T-cell (primary cell): ENCODE measurements at regions not wholly inside any gene's neighbourhood (a gene's known extent, or its start where the extent isn't known, plus 50 kb on each side); places are given as distances from the start of the nearest gene placed in this dataset.

Source experiments
- ATAC-seq, 4 experiments: fragments of 200-7000 bp in 3 of 4; fragments of 150-1000 bp in 1 of 4; cut with Tn5 transposase; replicated peaks in 1 of 4; 1 replicate in 3 of 4; 2 replicates in 1 of 4; pipeline ENCODE4 v1.10.0; 2021; ENCODE audit warnings: moderate library complexity in 3 of 4, mild to moderate bottlenecking in 2 of 4, moderate number of reproducible peaks in 1 of 4
- CTCF ChIA-PET, 2 donors: fragments of 300-600 bp; sonication (Branson Sonifier 250); formaldehyde crosslinking; loops; one replicate each; lab custom pipeline; 2022; ENCODE audit warnings: antibody characterized with exemption in 2 of 2; lab: Charles Lee
- POLR2A ChIA-PET, 2 donors: fragments of 300-600 bp; sonication (Branson Sonifier 250); formaldehyde crosslinking; loops; one replicate each; lab custom pipeline; 2022; ENCODE audit warnings: antibody characterized with exemption in 2 of 2; lab: Charles Lee
- DNase-seq, 35 experiments: peaks; one replicate each; pipeline versions ENCODE4 v3.0.0 to v3.0.0-alpha.2; 2013 to 2023
- H3K27ac ChIP-seq: one replicate; pipeline ENCODE4 v1.5.1; 2013; ENCODE audit warnings: low read length
- H3K27me3 ChIP-seq, 2 experiments: replicated peaks in 1 of 2; 1 replicate in 1 of 2; 2 replicates in 1 of 2; pipeline versions ENCODE4 v1.6.1 to v1.7.0; 2013; ENCODE audit warnings: low read length in 1 of 2, mixed read lengths in 1 of 2; ENCODE audit not compliant: control insufficient read depth in 2 of 2, insufficient read depth in 2 of 2; ENCODE audit errors: extremely low read depth in 1 of 2
- H3K36me3 ChIP-seq, 2 donors: 1 replicate in 1 of 2; 2 replicates in 1 of 2; pipeline versions ENCODE4 v1.6.1 to v1.7.0; 2013; ENCODE audit warnings: low read length in 1 of 2; ENCODE audit not compliant: control insufficient read depth in 2 of 2, insufficient read depth in 1 of 2; ENCODE audit errors: extremely low read depth in 1 of 2
- H3K4me1 ChIP-seq, 2 experiments: 1 replicate in 1 of 2; 2 replicates in 1 of 2; pipeline versions ENCODE4 v1.6.1 to v1.7.0; 2013; ENCODE audit warnings: low read length in 2 of 2, mixed read lengths in 1 of 2; ENCODE audit not compliant: insufficient read depth in 2 of 2, control insufficient read depth in 1 of 2; ENCODE audit errors: extremely low read depth in 1 of 2
- H3K4me3 ChIP-seq, 2 donors: 1 replicate in 1 of 2; 2 replicates in 1 of 2; pipeline versions ENCODE4 v1.5.1 to v1.7.0; 2013; ENCODE audit warnings: mild to moderate bottlenecking in 2 of 2, low read length in 1 of 2, moderate library complexity in 1 of 2; ENCODE audit not compliant: control insufficient read depth in 1 of 2; ENCODE audit errors: extremely low read depth in 1 of 2
- H3K9me3 ChIP-seq: 2 replicates; pipeline ENCODE4 v1.7.0; 2013
- H3K27ac Mint-ChIP-seq, 2 donors: one replicate each; pipeline ENCODE4 v1.8.0; 2020 to 2021; ENCODE audit warnings: mild to moderate bottlenecking in 2 of 2, mixed read lengths in 2 of 2
- H3K27me3 Mint-ChIP-seq, 2 donors: one replicate each; pipeline ENCODE4 v1.8.0; 2021 to 2022; ENCODE audit warnings: mixed read lengths in 2 of 2
- H3K36me3 Mint-ChIP-seq: one replicate; pipeline ENCODE4 v1.8.0; 2021; ENCODE audit warnings: mixed read lengths
- H3K4me1 Mint-ChIP-seq, 3 donors: one replicate each; pipeline ENCODE4 v1.8.0; 2020 to 2022; ENCODE audit warnings: mixed read lengths in 3 of 3, mild to moderate bottlenecking in 1 of 3
- H3K4me3 Mint-ChIP-seq, 3 donors: one replicate each; pipeline ENCODE4 v1.8.0; 2020 to 2022; ENCODE audit warnings: mild to moderate bottlenecking in 3 of 3, mixed read lengths in 3 of 3, moderate library complexity in 3 of 3
- H3K9me3 Mint-ChIP-seq, 3 donors: one replicate each; pipeline ENCODE4 v1.8.0; 2020 to 2022; ENCODE audit warnings: mixed read lengths in 3 of 3
- WGBS: methylation state at CpG from one replicate; pipeline ENCODE4 v1.1.5; 2013; ENCODE audit warnings: missing lambda C conversion rate; ENCODE audit not compliant: insufficient coverage; 5-methylcytosine and 5-hydroxymethylcytosine counted together

DNA sequence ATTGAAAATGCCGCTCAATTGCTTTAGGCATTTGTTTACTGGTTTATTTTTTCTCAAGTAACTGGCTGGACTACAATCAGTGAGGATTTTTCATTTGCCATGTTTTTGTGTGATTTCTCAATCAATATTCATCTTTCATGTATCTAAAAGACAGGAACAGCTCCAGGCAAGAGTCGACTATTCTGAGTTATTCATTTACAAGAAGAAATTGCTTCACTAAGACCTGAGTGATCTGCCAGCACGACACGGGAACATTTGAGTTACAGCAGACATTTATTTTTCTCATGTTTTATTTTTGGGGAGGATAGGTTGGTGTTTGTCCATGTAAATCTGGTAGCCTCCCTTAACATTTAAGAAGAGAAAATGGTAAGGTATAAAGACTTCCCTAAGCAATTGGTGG lies 124.1 kb downstream of the CBLN4 start:
- ChIA-PET POLR2A (no interaction called here), CTCF (no interaction called here)
- Histone ChIP-seq H3K27me3 (no peaks in the 10 kb centered on the region), H3K36me3 (no peaks in the 10 kb centered on the region), H3K9me3 (peaks cover 3% of the 10 kb centered on the region), H3K27ac (no peak overlapping the region), H3K4me3 (no peak overlapping the region), H3K4me1 (no peaks in the 10 kb centered on the region)
- DNase-seq (no peak), ATAC-seq (no peak)
- WGBS = no CpG with 5 or more reads among the region's 4 CpGs
- H3K36me3 Mint-ChIP-seq = no peaks in the 10 kb centered on the region
- peaks cover 10 to 19% (median 15%) of the 10 kb centered on the region in 3 donors for H3K9me3 Mint-ChIP-seq
- H3K4me3 Mint-ChIP-seq = no peak overlapping the region
- no peaks in the 10 kb centered on the region for H3K4me1 Mint-ChIP-seq
- H3K27ac Mint-ChIP-seq = no peak overlapping the region
- no peaks in the 10 kb centered on the region for H3K27me3 Mint-ChIP-seq

DNA sequence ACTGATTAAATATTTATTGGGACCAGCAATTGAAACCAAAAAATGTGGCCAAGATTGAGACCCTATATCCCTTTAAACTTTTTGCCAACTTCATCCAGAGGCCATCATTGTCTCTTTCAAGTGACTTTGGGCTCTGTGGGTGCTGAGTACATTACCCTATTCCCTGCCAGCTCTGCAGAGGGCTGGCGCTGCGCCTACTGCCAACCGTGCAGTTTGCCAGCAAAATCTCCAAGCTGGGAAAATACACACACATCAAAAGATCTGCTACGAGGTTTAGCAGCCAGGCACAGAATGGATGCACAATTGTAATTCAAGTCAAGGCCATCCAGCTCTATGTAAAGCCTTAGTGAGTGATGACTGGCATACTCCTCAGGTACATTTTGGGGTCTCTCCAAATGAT lies 125.0 kb downstream of the CBLN4 start:
- Mint-ChIP-seq H3K9me3 (peaks cover 10 to 19% (median 15%) of the 10 kb centered on the region in 3 donors), H3K4me3 (no peak overlapping the region), H3K27ac (no peak overlapping the region), H3K27me3 (no peaks in the 10 kb centered on the region), H3K4me1 (no peaks in the 10 kb centered on the region), H3K36me3 (no peaks in the 10 kb centered on the region)
- Histone ChIP-seq H3K27me3 (no peaks in the 10 kb centered on the region), H3K4me3 (no peak overlapping the region), H3K36me3 (no peaks in the 10 kb centered on the region), H3K9me3 (peaks cover 3% of the 10 kb centered on the region), H3K27ac (no peak overlapping the region), H3K4me1 (no peaks in the 10 kb centered on the region)
- DNase-seq (no peak), ATAC-seq (no peak)
- ChIA-PET POLR2A (interaction anchor here in 1 of 2 donors (0.6 kb wide), 1 partner anchor 588 kb away, joined by 5 read pairs; no protein-coding TSS in a partner anchor), CTCF (interaction anchor here in 1 of 2 donors (0.7 kb wide), 1 partner anchor 110 kb away, joined by 4 read pairs; no protein-coding TSS in a partner anchor)
- WGBS = 78% methylated on average over 4 of the region's 4 CpGs

DNA sequence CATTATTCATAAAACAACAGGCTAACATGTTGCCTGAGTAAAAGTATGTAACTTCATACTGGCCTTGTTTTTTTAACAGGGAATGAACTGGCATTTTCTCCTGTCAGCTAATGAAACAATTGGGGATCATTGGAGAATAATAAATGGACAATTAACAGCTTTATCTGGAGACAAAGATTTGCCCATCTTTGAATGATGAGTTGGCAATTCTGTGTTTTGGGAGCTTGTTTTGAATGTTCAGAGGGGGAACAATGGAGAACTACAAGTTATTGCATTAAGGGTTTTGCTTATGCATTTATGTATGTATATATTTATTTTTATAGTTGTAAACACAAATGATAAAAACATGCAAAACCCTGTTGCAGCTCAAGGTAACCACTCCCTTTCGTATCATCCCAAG lies 150.3 kb downstream of the CBLN4 start:
- no peak overlapping the region for H3K4me3 Mint-ChIP-seq
- no peak overlapping the region for H3K27ac ChIP-seq
- no peaks in the 10 kb centered on the region for H3K4me1 Mint-ChIP-seq
- no peak for ATAC-seq
- ChIA-PET CTCF (no interaction called here), POLR2A (no interaction called here)
- H3K9me3 ChIP-seq = no peaks in the 10 kb centered on the region
- no peaks in the 10 kb centered on the region for H3K36me3 Mint-ChIP-seq
- H3K36me3 ChIP-seq = no peaks in the 10 kb centered on the region
- H3K4me1 ChIP-seq = no peaks in the 10 kb centered on the region
- H3K27me3 Mint-ChIP-seq = no peaks in the 10 kb centered on the region
- H3K9me3 Mint-ChIP-seq = peaks cover 7 to 9% (median 7%) of the 10 kb centered on the region in 3 donors
- no peak for DNase-seq
- H3K4me3 ChIP-seq = no peak overlapping the region
- no peak overlapping the region for H3K27ac Mint-ChIP-seq
- H3K27me3 ChIP-seq = no peaks in the 10 kb centered on the region
- WGBS = no CpG with 5 or more reads among the region's 1 CpG

DNA sequence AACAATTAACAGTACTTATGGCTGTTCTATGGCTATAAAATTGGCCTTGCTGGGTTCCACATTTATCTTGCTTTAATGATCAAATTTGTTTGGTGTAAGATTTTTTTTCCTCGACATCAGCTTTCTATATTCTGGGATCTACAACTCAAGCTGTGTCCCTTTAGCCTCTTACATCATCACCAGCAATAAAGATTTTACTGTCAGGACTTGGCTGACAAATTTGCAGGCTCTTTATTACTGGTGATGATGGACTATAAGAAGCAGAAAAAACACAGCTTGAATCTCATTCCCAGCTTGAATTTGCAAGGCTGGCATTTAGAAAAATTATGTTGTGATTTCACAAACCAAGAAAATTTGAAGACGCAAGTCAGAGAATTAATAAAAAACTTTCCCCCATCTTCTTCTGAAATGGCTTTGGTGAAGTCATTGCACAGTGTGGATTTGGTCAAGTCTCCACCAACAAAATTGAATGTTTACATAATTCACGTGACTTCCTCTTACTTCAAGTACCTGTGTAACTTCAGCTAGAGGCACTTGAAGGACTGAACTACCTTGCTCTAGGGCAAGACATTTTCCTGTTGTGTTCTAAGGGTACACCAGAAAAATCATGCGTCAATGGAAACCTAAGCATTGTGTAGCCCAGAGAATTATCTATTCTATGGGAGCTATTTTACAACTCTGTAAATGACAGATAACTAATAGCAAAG lies 175.0 kb downstream of the CBLN4 start:
- Histone ChIP-seq H3K27ac (no peak overlapping the region), H3K36me3 (no peaks in the 10 kb centered on the region), H3K4me3 (no peak overlapping the region), H3K9me3 (no peaks in the 10 kb centered on the region), H3K4me1 (no peaks in the 10 kb centered on the region), H3K27me3 (no peaks in the 10 kb centered on the region)
- Mint-ChIP-seq H3K9me3 (peaks cover 10 to 14% (median 12%) of the 10 kb centered on the region in 3 donors), H3K4me1 (no peaks in the 10 kb centered on the region), H3K4me3 (no peak overlapping the region), H3K27ac (no peak overlapping the region), H3K36me3 (no peaks in the 10 kb centered on the region), H3K27me3 (no peaks in the 10 kb centered on the region)
- ATAC-seq (no peak), DNase-seq (no peak)
- ChIA-PET POLR2A (no interaction called here), CTCF (no interaction called here)
- no CpG with 5 or more reads among the region's 4 CpGs for WGBS

DNA sequence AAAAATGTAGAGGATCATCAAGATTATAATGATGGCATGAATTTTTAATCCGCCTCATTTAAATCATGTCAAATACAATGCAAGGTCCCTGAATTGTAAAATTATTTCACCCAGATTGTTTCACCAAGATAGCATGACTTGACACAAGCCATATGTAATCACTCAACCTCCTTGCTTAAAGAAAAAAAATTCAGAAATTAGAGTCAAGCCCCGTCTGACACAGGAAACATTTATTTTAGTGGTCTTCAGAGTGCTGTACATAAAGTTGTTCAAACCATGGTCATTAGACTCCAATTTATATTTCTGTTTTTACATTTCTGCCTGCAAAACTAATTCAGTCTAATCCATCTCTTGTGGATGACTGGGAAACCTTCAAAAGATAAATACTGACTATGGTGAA lies 200.2 kb downstream of the CBLN4 start:
- Histone ChIP-seq H3K4me3 (no peak overlapping the region), H3K27ac (no peak overlapping the region), H3K36me3 (no peaks in the 10 kb centered on the region), H3K9me3 (no peaks in the 10 kb centered on the region), H3K4me1 (no peaks in the 10 kb centered on the region), H3K27me3 (no peaks in the 10 kb centered on the region)
- POLR2A ChIA-PET = no interaction called here
- Mint-ChIP-seq H3K9me3 (peaks cover 0 to 9% (median 2%) of the 10 kb centered on the region in 3 donors), H3K4me3 (no peak overlapping the region), H3K4me1 (no peaks in the 10 kb centered on the region), H3K27me3 (no peaks in the 10 kb centered on the region), H3K27ac (no peak overlapping the region), H3K36me3 (no peaks in the 10 kb centered on the region)
- ATAC-seq (no peak), DNase-seq (no peak)
- 80% methylated on average over 1 of the region's 2 CpGs for WGBS
- CTCF ChIA-PET = no interaction called here

DNA sequence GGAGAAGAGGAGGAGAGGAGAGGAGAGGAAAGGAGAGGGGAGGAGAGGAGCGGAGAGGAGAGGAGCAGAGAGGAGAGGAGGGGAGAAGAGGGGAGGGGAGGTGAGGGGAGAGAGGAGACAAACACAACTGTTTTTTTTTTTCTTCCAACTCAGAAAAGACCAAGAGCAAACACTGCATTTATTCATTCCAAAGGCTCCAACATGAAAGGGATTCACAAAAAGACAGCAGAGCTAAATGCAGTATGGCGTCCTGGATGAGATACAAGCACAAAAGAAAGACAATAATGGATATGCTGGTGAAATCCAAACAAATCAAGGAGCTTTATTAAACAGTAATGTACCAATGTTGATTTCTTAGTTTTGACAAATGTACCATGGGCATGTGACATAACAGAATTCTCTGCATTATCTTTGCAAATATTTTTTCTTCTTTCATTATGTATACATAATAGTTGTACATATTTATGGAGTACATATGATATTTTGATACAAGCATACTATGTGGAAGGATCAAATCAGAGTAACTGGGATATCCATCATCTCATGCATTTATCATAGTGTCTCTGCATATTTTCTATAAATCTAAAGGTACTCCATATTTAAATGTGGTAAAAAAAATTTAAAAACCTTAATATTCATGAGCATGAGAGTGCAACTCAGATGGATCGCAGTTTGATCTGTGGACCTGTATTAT lies 204.6 kb downstream of the CBLN4 start:
- DNase-seq (no peak), ATAC-seq (no peak)
- no peaks in the 10 kb centered on the region for H3K36me3 ChIP-seq
- H3K9me3 ChIP-seq = no peaks in the 10 kb centered on the region
- Mint-ChIP-seq H3K27ac (no peak overlapping the region), H3K4me3 (no peak overlapping the region), H3K9me3 (peaks cover 0 to 13% (median 2%) of the 10 kb centered on the region in 3 donors), H3K36me3 (no peaks in the 10 kb centered on the region), H3K4me1 (no peaks in the 10 kb centered on the region), H3K27me3 (no peaks in the 10 kb centered on the region)
- WGBS = no CpG with 5 or more reads among the region's 3 CpGs
- CTCF ChIA-PET = no interaction called here
- no peak overlapping the region for H3K4me3 ChIP-seq
- no peaks in the 10 kb centered on the region for H3K4me1 ChIP-seq
- H3K27ac ChIP-seq = no peak overlapping the region
- POLR2A ChIA-PET = no interaction called here
- H3K27me3 ChIP-seq = no peaks in the 10 kb centered on the region
